ENCODE measurements at regions not wholly inside any gene's neighbourhood (a gene's known extent, or its start where the extent isn't known, plus 50 kb on each side); places are given as distances from the start of the nearest gene placed in this dataset.

DNA sequence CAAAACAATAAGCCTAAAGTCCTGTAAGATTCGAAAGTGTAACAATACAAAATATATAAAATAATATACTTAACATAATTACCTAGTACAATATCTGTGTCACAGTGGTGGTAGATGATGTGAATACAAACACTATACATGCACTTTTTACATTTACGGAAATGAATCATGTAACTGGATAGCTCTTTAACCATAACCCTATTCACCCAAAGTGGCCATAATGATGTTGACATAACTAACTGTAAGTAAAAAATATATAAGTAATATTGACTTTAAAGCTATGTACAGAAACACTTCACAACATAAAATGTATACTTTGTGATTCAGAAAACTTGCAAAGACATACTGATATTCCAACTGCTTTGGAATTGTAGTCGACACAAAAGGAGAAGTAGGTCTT, 616.9 kb upstream of the SLC8A1 start:
- TF ChIP-seq, protein P1, sequence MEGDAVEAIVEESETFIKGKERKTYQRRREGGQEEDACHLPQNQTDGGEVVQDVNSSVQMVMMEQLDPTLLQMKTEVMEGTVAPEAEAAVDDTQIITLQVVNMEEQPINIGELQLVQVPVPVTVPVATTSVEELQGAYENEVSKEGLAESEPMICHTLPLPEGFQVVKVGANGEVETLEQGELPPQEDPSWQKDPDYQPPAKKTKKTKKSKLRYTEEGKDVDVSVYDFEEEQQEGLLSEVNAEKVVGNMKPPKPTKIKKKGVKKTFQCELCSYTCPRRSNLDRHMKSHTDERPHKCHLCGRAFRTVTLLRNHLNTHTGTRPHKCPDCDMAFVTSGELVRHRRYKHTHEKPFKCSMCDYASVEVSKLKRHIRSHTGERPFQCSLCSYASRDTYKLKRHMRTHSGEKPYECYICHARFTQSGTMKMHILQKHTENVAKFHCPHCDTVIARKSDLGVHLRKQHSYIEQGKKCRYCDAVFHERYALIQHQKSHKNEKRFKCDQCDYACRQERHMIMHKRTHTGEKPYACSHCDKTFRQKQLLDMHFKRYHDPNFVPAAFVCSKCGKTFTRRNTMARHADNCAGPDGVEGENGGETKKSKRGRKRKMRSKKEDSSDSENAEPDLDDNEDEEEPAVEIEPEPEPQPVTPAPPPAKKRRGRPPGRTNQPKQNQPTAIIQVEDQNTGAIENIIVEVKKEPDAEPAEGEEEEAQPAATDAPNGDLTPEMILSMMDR (IDR thresholded peaks at IDR 0.05; ENCODE audit: low read length), result no peak
- no peak for TF ChIP-seq EZH2 (optimal IDR thresholded peaks at IDR 0.05; ENCODE audit: low read depth, low read length)

All from MM.1S (cell line).